HG02588 (cell line): ENCODE measurements at regions not wholly inside any gene's neighbourhood (a gene's known extent, or its start where the extent isn't known, plus 50 kb on each side); places are given as distances from the start of the nearest gene placed in this dataset.
"Not testable (repeated sequence)": the region's sequence is repeated elsewhere in the genome, so short reads cannot be mapped to it uniquely, and the experiment has no call there.

ENCODE experiments used
- ATAC-seq: cut with Tn5 transposase; IDR thresholded peaks from one replicate; pipeline ENCODE4 v1.9.1; 2021; ENCODE audit warnings: mild to moderate bottlenecking, moderate library complexity; ENCODE audit not compliant: unreplicated experiment

- no peak for ATAC-seq
Measured at GRCh38 chr5:40233268-40233667, 446.4 kb upstream of the PTGER4 start.

DNA sequence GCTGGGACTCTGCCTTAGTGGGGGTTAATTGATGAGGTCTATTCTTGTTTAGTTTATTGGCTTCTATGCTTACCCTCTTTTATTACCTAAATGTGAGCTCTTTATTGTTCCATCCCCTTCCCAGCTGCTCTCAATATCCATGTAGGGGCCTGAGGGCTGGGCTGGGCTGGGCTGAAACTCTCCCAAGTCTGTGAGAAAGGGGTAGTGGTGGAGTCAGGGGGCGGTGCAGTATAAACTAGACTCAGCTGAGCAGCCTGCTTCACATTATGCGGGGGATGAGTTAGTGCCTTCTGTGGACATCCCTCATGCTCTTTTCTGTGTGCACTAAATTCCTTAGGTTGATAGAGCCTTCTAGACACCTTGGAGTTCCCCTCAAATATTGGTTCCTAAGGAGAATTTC is 451.8 kb upstream of the PTGER4 start:
- no peak for ATAC-seq

- no peak for ATAC-seq
Measured at GRCh38 chr5:40227366-40227765, 452.3 kb upstream of the PTGER4 start.

DNA sequence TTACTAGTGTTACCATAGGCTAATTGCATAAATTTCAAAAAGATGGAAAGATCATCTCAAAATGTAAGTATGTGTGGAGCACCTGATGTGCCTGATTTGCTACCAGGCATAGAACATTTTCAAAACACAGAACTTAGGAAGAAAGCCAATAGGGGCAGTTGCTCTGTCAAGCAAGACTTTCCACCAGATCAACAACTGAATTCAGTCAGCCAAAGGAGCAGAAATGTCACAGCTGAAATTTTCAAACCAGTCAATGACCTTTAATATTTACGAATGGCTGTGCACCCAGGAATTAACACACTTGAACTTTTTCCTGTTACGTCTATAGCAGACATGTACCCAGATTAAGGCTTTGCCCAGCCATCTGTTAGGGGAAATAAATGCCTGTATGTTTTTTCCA is 452.8 kb upstream of the PTGER4 start:
- no peak for ATAC-seq

DNA sequence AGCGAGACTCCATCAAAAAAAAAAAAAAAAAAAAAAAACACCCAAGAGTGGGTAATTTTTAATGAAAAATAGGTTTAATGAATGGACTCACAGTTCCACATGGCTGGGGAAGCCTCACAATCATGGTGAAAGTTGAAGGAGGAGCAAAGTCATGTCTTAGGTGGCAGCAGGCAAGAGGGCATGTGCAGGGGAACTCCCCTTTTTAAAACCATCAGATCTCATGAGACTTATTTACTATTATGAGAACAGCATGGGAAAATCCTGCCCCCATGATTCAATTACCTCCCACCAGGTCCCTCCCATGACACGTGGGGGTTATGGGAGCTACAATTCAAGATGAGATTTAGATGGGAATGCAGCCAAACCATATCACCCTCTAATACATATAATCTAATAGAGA is 454.6 kb upstream of the PTGER4 start:
- ATAC-seq, result not testable (repeated sequence)

DNA sequence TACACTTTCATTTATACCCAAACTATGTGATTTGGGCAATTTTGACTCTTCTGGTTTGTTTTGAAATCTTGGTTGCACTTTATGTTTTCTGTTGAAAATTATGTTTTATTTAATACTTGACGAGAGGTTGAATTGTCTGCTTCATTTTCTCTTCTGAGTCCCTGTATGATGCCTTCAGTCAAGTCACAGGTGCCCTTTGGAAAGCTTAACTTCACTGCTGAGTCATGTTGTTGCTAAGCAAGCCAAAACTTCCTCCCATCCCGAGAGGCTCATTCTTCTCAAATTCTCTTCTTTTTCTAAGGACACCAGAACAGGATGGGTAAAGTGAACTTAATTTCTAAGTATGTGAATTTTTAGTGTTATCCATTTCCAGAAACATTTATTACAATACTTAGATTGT is 455.3 kb upstream of the PTGER4 start:
- ATAC-seq, result peak; percentile 24

DNA sequence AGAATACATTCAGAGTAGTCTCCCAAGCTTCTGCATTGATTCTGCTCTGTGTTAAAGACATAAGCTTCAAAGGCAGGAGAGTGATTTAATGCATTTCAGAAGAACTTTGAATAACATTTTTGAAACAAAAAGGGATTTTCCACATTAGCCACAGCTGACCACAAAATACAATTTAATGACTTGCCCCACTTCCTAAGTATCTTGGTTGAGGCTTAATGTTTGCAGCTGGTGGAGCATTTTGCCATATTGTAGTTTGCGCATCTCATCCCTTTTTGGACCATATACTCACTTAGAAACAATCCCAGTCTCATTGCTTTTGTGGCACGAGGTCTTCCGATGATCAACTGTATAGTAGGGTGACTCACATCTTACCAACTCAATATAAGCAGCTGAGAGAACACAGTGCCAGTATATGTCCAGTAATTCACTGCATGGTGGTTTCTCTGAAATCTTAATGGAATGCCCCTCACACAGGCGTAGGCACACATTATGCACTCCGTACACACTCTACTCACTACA is 455.8 kb upstream of the PTGER4 start:
- peak; percentile 49 for ATAC-seq

DNA sequence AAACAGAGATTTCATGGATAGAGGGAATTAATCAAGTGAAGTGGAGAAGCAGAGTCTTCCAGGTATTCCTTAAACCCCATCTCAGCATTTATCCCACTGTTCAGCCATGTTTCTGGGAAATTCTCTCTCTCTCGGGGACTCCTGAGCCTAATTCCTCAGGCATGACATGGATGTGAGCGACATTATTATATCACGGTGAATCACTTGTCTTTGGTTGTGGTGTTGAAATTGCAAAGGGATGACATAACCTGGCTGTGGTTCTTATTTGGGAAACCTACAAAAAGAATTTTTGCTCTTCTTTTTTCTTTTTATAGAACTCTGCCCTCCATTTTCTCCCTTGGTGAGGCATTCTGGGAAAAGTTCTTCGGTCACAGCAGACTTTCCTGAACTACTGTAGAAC is 457.9 kb upstream of the PTGER4 start:
- no peak for ATAC-seq

GRCh38 chr5:40221255-40221654 is 458.5 kb upstream of the PTGER4 start:
- ATAC-seq, result no peak

DNA sequence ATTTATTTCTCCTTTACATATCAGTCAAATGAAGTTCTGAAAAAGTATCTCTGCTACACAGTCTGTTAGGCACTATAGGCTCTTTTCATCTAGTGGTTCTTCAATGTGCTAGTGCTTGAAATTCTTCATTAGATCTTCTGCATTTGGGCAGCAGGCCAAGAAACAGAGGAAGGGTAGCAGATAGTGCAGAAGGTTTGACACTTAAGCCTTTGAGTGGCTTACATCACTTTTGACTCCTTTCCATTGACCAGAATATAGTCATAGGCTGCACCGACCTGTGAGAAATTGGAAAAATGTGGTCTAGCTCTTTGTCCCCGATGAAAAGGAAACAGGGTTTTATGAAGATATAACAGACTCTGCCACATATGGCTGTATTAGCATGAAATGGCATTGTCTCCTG is 459.5 kb upstream of the PTGER4 start:
- no peak for ATAC-seq

GRCh38 chr5:40217553-40217952 is 462.2 kb upstream of the PTGER4 start:
- ATAC-seq, result no peak

- ATAC-seq, result no peak
Measured at GRCh38 chr5:40210694-40211093, 469.0 kb upstream of the PTGER4 start.

- no peak for ATAC-seq
Measured at GRCh38 chr5:40206030-40206429, 473.7 kb upstream of the PTGER4 start.

GRCh38 chr5:40204144-40204543 is 475.6 kb upstream of the PTGER4 start:
- no peak for ATAC-seq

GRCh38 chr5:40202814-40203440 is 476.8 kb upstream of the PTGER4 start:
- no peak for ATAC-seq

DNA sequence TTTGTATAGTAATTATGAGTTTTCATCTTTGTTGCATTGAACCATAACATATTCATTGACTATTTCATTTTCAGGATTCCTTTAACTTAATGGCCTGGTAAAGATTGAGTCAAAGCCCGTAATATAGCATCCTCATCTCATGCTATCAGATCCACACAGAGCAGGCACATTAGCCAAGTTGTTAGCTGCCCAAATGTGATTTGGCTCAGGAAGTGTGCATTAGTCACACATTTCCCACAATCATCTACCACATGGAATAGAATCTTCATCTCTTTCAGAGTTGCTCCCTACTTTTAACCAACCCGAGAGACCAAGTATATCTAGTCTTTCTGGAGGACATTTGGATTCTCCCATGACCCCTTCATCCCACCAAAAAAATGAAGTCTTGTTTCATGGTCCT is 481.0 kb upstream of the PTGER4 start:
- no peak for ATAC-seq

DNA sequence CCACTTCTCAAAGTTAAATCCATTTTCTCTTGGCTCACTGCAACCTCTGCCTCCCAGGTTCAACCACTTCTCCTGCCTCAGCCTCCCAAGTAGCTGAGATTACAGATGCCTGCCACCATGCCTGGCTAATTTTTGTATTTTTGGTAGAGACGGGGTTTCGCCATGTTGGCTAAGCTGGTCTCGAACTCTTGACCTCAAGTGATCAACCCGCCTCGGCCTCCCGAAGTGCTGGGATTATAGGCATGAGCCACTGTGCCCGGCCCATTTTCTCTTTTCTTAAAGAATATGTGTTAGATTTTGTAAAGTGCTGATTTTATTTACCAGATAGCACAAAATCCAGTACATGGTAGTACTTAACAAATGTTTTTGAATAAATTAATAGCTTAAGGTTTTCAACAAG is 484.1 kb upstream of the PTGER4 start:
- ATAC-seq, result not testable (repeated sequence)

DNA sequence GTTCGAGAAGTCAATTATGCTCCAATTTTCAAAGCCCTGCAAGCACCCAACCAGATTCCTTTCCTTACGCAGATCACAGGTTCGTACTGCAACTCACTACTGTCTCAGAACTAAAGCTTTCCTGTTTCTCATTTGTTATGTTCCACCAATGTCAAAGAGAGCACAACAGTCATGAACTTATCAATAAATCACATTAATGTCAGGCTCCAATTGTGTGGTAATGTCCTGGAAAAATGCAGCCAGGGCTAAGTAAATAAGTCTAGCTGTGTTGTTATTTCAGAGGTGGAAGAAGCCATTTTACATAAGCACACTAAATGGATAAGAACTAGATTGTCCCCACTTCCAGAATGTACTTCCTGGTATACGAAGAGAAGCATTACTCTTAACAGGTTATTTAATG is 488.6 kb upstream of the PTGER4 start:
- no peak for ATAC-seq

DNA sequence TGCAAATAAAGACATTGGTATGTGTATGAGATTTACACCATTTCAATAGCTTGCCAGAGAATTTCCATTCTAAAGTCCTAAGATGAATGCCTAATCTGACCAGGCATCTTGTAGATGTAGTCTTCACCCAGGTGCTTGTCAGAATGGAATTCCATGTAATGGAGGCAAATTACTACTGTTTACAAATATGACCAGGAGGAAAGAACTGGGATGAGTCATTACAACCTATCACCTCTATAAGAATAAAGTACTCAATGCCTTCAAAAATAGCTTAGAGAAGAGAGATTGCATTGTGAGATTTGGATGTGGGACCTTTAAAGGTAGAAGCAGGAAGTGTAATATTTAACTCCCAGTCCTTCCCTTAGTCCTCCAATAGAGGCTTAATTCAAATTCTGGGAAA is 507.0 kb upstream of the PTGER4 start:
- no peak for ATAC-seq

- ATAC-seq, result no peak
Measured at GRCh38 chr5:40171971-40172370, 507.7 kb upstream of the PTGER4 start.

DNA sequence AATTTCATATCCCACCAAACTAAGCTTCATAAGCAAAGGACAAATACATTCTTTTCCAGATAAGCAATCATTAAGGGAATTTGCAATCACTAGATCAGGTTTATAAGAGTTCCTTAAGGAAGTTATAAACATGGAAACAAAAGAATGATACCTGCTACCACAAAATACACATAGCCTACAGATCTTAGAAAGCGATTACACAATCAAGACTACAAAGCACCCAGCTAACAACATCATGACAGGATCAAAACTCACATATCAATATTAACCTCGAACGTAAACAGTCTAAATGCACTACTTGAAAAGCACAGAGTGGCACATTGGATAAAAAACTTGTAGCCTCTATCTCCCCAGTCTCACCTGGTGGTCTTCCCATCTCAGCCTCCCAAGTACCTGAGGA is 512.4 kb upstream of the PTGER4 start:
- no peak for ATAC-seq

GRCh38 chr5:40166802-40167201 is 512.9 kb upstream of the PTGER4 start:
- ATAC-seq, result no peak
